H1 (cell line): ENCODE measurements at regions not wholly inside any gene's neighbourhood (a gene's known extent, or its start where the extent isn't known, plus 50 kb on each side); places are given as distances from the start of the nearest gene placed in this dataset.

ENCODE experiments used
- ASH2L ChIP-seq: fragments of 200-600, 300-600 bp; sonication (generic); IDR thresholded peaks from one replicate; pipeline ENCODE4 v1.7.1; 2017; ENCODE audit warnings: low read length
- ATF2 ChIP-seq: IDR thresholded peaks from 2 replicates; pipeline ENCODE4 v1.6.1; 2012; ENCODE audit warnings: low read length, inconsistent platforms
- BCL11A ChIP-seq, 2 experiments: IDR thresholded peaks; one replicate each; pipeline ENCODE4 v1.6.1; 2011; ENCODE audit warnings: low read depth in 2 of 2, low read length in 2 of 2, mild to moderate bottlenecking in 2 of 2
- CHD2 ChIP-seq: IDR thresholded peaks from 2 replicates; pipeline ENCODE4 v1.6.1; 2012; ENCODE audit warnings: low read length, improper control_type of control experiment
- CTBP2 ChIP-seq: IDR thresholded peaks from 2 replicates; pipeline ENCODE4 v1.7.0; 2011; ENCODE audit warnings: borderline replicate concordance, mild to moderate bottlenecking, moderate library complexity, mixed read lengths, low read length; ENCODE audit not compliant: insufficient read depth, insufficient read length
- HDAC2 ChIP-seq, 2 experiments: fragments of 300-600 bp in 1 of 2; sonication (generic) in 1 of 2; IDR thresholded peaks; 2 replicates each; pipeline ENCODE4 v1.6.1; 2011 to 2012; ENCODE audit warnings: low read depth in 2 of 2, low read length in 2 of 2, mild to moderate bottlenecking in 2 of 2, moderate library complexity in 2 of 2, borderline replicate concordance in 1 of 2, inconsistent platforms in 1 of 2
- JUN ChIP-seq: IDR thresholded peaks from 2 replicates; pipeline ENCODE4 v1.6.1; 2011; ENCODE audit warnings: low read depth, mild to moderate bottlenecking, improper control_type of control experiment, low read length
- JUND ChIP-seq: IDR thresholded peaks from 2 replicates; pipeline ENCODE4 v1.6.1; 2011; ENCODE audit warnings: mild to moderate bottlenecking, improper control_type of control experiment, low read length
- KDM5A ChIP-seq: fragments of 200-600 bp; IDR thresholded peaks from 2 replicates; pipeline ENCODE4 v1.7.1; 2012; ENCODE audit warnings: mild to moderate bottlenecking, low read length, inconsistent platforms, mixed read lengths
- NANOG ChIP-seq: IDR thresholded peaks from 2 replicates; pipeline ENCODE4 v1.6.1; 2011; ENCODE audit warnings: low read length, low read depth, mild to moderate bottlenecking, inconsistent platforms; ENCODE audit not compliant: insufficient read depth, poor library complexity, severe bottlenecking
- NRF1 ChIP-seq: IDR thresholded peaks from 2 replicates; pipeline ENCODE4 v1.6.1; 2011; ENCODE audit warnings: mild to moderate bottlenecking, low read depth, low read length, improper control_type of control experiment
- PHF8 ChIP-seq: fragments of 200-600 bp; sonication (generic); conservative IDR thresholded peaks from 2 replicates; pipeline ENCODE4 v1.7.1; 2012; ENCODE audit warnings: low read depth, mild to moderate bottlenecking, inconsistent platforms, low read length, moderate library complexity
- RBBP5 ChIP-seq: IDR thresholded peaks from 2 replicates; pipeline ENCODE4 v1.7.1; 2012; ENCODE audit warnings: low read depth, mild to moderate bottlenecking, inconsistent platforms, low read length, moderate library complexity, borderline replicate concordance
- RFX5 ChIP-seq: IDR thresholded peaks from 2 replicates; pipeline ENCODE4 v1.6.1; 2011; ENCODE audit warnings: low read depth, low read length, improper control_type of control experiment, borderline replicate concordance
- RXRA ChIP-seq: IDR thresholded peaks from 2 replicates; pipeline ENCODE4 v1.6.1; 2011; ENCODE audit warnings: low read depth, mild to moderate bottlenecking, low read length, moderate library complexity; ENCODE audit not compliant: insufficient read depth
- SAP30 ChIP-seq: fragments of 300-600 bp; sonication (generic); IDR thresholded peaks from 2 replicates; pipeline ENCODE4 v1.7.1; 2012; ENCODE audit warnings: low read length, moderate library complexity, mild to moderate bottlenecking, inconsistent platforms; ENCODE audit not compliant: insufficient read depth, insufficient replicate concordance
- SIRT6 ChIP-seq: IDR thresholded peaks from one replicate; pipeline ENCODE4 v1.7.1; 2012; ENCODE audit warnings: low read length, inconsistent platforms
- TAF1 ChIP-seq: IDR thresholded peaks from 2 replicates; pipeline ENCODE4 v1.6.1; 2011; ENCODE audit warnings: mild to moderate bottlenecking, low read depth, low read length
- TCF12 ChIP-seq: IDR thresholded peaks from 2 replicates; pipeline ENCODE4 v1.6.1; 2011; ENCODE audit warnings: low read depth, mild to moderate bottlenecking, low read length
- USF2 ChIP-seq: IDR thresholded peaks from 2 replicates; pipeline ENCODE4 v1.6.1; 2011; ENCODE audit warnings: low read length, improper control_type of control experiment
- YY1 ChIP-seq: IDR thresholded peaks from 2 replicates; pipeline ENCODE4 v1.6.1; 2011; ENCODE audit warnings: low read depth, mild to moderate bottlenecking, low read length

- peak; percentile 50 for TF ChIP-seq NANOG
- no peak for TF ChIP-seq RXRA
- peak; percentile 84 for TF ChIP-seq ASH2L
- TF ChIP-seq SAP30: no peak
- TF ChIP-seq CTBP2: no peak
- TF ChIP-seq CHD2: no peak; the same call in 1 of the 2 replicates
- TF ChIP-seq TAF1: peak; percentile 52
- TF ChIP-seq KDM5A: no peak
- TF ChIP-seq USF2: no peak
- 0 out of 2 replicates have a peak, but pooled peaks have one; percentile 23 for TF ChIP-seq TCF12
- peak; percentile 50; the same call in 1 of the 2 replicates for TF ChIP-seq RBBP5
- 0 out of 4 replicates have a peak, but pooled peaks of 1 of the 2 experiments have one; percentile 24 for TF ChIP-seq HDAC2 (IDR thresholded peaks at IDR 0.05; ENCODE audit: borderline replicate concordance in 1 of 2, low read depth in 2 of 2, low read length in 2 of 2)
- TF ChIP-seq SIRT6: no peak
- TF ChIP-seq PHF8: 0 out of 2 replicates have a peak, but pooled peaks have one; percentile 15
- no peak for TF ChIP-seq RFX5
- 0 out of 2 replicates have a peak, but pooled peaks have one; percentile 62 for TF ChIP-seq YY1
- TF ChIP-seq NRF1: no peak
- no peak for TF ChIP-seq JUN
- no peak for TF ChIP-seq ATF2
- no peak for TF ChIP-seq BCL11A (IDR thresholded peaks at IDR 0.05; ENCODE audit: low read depth in 2 of 2, low read length in 2 of 2)
- TF ChIP-seq JUND: no peak
These were observed 306.2 kb downstream of the TTLL7 start (continued) for GRCh38 chr1:83692524-83693381.
